ENCODE measurements at regions not wholly inside any gene's neighbourhood (a gene's known extent, or its start where the extent isn't known, plus 50 kb on each side); places are given as distances from the start of the nearest gene placed in this dataset.

GRCh38 chr3:124419303-124419702 is 310.9 kb upstream of the UMPS start:
- no peak overlapping the region for H3K4me3 Mint-ChIP-seq
- intact Hi-C loops (cut with micrococcal nuclease), result no loop called here
- no peaks in the 10 kb centered on the region for H3K4me1 Mint-ChIP-seq
- no peak overlapping the region for H3K27ac Mint-ChIP-seq
- DNase-seq, result no peak
- peaks cover 10% of the 10 kb centered on the region for H3K27me3 Mint-ChIP-seq
- H3K9me3 Mint-ChIP-seq, result no peaks in the 10 kb centered on the region
- H3K36me3 Mint-ChIP-seq (ENCODE audit: low read depth), result no peaks in the 10 kb centered on the region

- Mint-ChIP-seq H3K4me1 (no peaks in the 10 kb centered on the region), H3K9me3 (no peaks in the 10 kb centered on the region), H3K36me3 (ENCODE audit: low read depth) (no peaks in the 10 kb centered on the region), H3K27ac (no peak overlapping the region), H3K27me3 (peaks cover 10% of the 10 kb centered on the region), H3K4me3 (no peak overlapping the region)
- intact Hi-C loops (cut with micrococcal nuclease), result no loop called here
- no peak for DNase-seq
Observed at GRCh38 chr3:124420392-124420791, 309.9 kb upstream of the UMPS start.

GRCh38 chr3:124422805-124423204 is 307.4 kb upstream of the UMPS start:
- intact Hi-C loops (cut with micrococcal nuclease), result no loop called here
- H3K27ac Mint-ChIP-seq, result no peak overlapping the region
- no peak overlapping the region for H3K4me3 Mint-ChIP-seq

GRCh38 chr3:124424396-124424795 is 305.9 kb upstream of the UMPS start:
- H3K4me3 Mint-ChIP-seq, result no peak overlapping the region
- no peak overlapping the region for H3K27ac Mint-ChIP-seq
- no peaks in the 10 kb centered on the region for H3K9me3 Mint-ChIP-seq
- H3K4me1 Mint-ChIP-seq, result no peaks in the 10 kb centered on the region
- DNase-seq, result no peak
- H3K27me3 Mint-ChIP-seq, result peaks cover 6% of the 10 kb centered on the region
- intact Hi-C loops (cut with micrococcal nuclease), result no loop called here
- no peaks in the 10 kb centered on the region for H3K36me3 Mint-ChIP-seq (ENCODE audit: low read depth)

More at GRCh38 chr3:124422805-124423204, 307.4 kb upstream of the UMPS start:
- H3K9me3 Mint-ChIP-seq, result no peaks in the 10 kb centered on the region
- DNase-seq, result no peak
- H3K36me3 Mint-ChIP-seq (ENCODE audit: low read depth), result no peaks in the 10 kb centered on the region
- peaks cover 9% of the 10 kb centered on the region for H3K27me3 Mint-ChIP-seq
- no peaks in the 10 kb centered on the region for H3K4me1 Mint-ChIP-seq

- H3K27me3 Mint-ChIP-seq, result no peaks in the 10 kb centered on the region
- H3K4me1 Mint-ChIP-seq, result no peaks in the 10 kb centered on the region
- no peaks in the 10 kb centered on the region for H3K36me3 Mint-ChIP-seq (ENCODE audit: low read depth)
- H3K27ac Mint-ChIP-seq, result no peak overlapping the region
- no peaks in the 10 kb centered on the region for H3K9me3 Mint-ChIP-seq
- intact Hi-C loops (cut with micrococcal nuclease), result no loop called here
- DNase-seq, result no peak
- no peak overlapping the region for H3K4me3 Mint-ChIP-seq
Observed at GRCh38 chr3:124425972-124426371, 304.3 kb upstream of the UMPS start.

- Mint-ChIP-seq H3K4me3 (no peak overlapping the region), H3K27me3 (no peaks in the 10 kb centered on the region), H3K9me3 (no peaks in the 10 kb centered on the region), H3K27ac (no peak overlapping the region), H3K4me1 (no peaks in the 10 kb centered on the region), H3K36me3 (ENCODE audit: low read depth) (no peaks in the 10 kb centered on the region)
- DNase-seq, result no peak
- intact Hi-C loops (cut with micrococcal nuclease), result no loop called here
Observed at GRCh38 chr3:124428372-124429128, 301.7 kb upstream of the UMPS start.

GRCh38 chr3:124429129-124429815 is 301.0 kb upstream of the UMPS start:
- no peaks in the 10 kb centered on the region for H3K9me3 Mint-ChIP-seq
- no peak overlapping the region for H3K4me3 Mint-ChIP-seq
- no peaks in the 10 kb centered on the region for H3K27me3 Mint-ChIP-seq
- H3K4me1 Mint-ChIP-seq, result no peaks in the 10 kb centered on the region
- no peaks in the 10 kb centered on the region for H3K36me3 Mint-ChIP-seq (ENCODE audit: low read depth)
- no peak for DNase-seq
- intact Hi-C loops (cut with micrococcal nuclease), result no loop called here
- H3K27ac Mint-ChIP-seq, result no peak overlapping the region

GRCh38 chr3:124431331-124431994 is 298.8 kb upstream of the UMPS start:
- no peak for DNase-seq
- Mint-ChIP-seq H3K27ac (no peak overlapping the region), H3K4me1 (no peaks in the 10 kb centered on the region), H3K27me3 (no peaks in the 10 kb centered on the region), H3K36me3 (ENCODE audit: low read depth) (no peaks in the 10 kb centered on the region), H3K9me3 (no peaks in the 10 kb centered on the region), H3K4me3 (no peak overlapping the region)
- intact Hi-C loops (cut with micrococcal nuclease), result no loop called here

GRCh38 chr3:124434176-124434575 is 296.1 kb upstream of the UMPS start:
- H3K27me3 Mint-ChIP-seq, result peaks cover 2% of the 10 kb centered on the region
- no peak for DNase-seq
- no peak overlapping the region for H3K4me3 Mint-ChIP-seq
- H3K4me1 Mint-ChIP-seq, result no peaks in the 10 kb centered on the region
- no peak overlapping the region for H3K27ac Mint-ChIP-seq
- no peaks in the 10 kb centered on the region for H3K9me3 Mint-ChIP-seq
- H3K36me3 Mint-ChIP-seq (ENCODE audit: low read depth), result no peaks in the 10 kb centered on the region
- intact Hi-C loops (cut with micrococcal nuclease), result no loop called here

GRCh38 chr3:124435467-124435866 is 294.8 kb upstream of the UMPS start:
- no peaks in the 10 kb centered on the region for H3K4me1 Mint-ChIP-seq
- peaks cover 2% of the 10 kb centered on the region for H3K27me3 Mint-ChIP-seq
- DNase-seq, result no peak
- H3K27ac Mint-ChIP-seq, result no peak overlapping the region
- intact Hi-C loops (cut with micrococcal nuclease), result no loop called here
- no peaks in the 10 kb centered on the region for H3K36me3 Mint-ChIP-seq (ENCODE audit: low read depth)
- no peaks in the 10 kb centered on the region for H3K9me3 Mint-ChIP-seq
- no peak overlapping the region for H3K4me3 Mint-ChIP-seq

GRCh38 chr3:124438813-124439212 is 291.4 kb upstream of the UMPS start:
- Mint-ChIP-seq H3K4me3 (no peak overlapping the region), H3K9me3 (no peaks in the 10 kb centered on the region), H3K36me3 (ENCODE audit: low read depth) (no peaks in the 10 kb centered on the region), H3K27me3 (peaks cover 2% of the 10 kb centered on the region), H3K4me1 (no peaks in the 10 kb centered on the region), H3K27ac (no peak overlapping the region)
- intact Hi-C loops (cut with micrococcal nuclease), result no loop called here
- no peak for DNase-seq

GRCh38 chr3:124439603-124440002 is 290.6 kb upstream of the UMPS start:
- Mint-ChIP-seq H3K27ac (no peak overlapping the region), H3K36me3 (ENCODE audit: low read depth) (no peaks in the 10 kb centered on the region), H3K27me3 (peaks cover 2% of the 10 kb centered on the region), H3K4me1 (no peaks in the 10 kb centered on the region), H3K9me3 (no peaks in the 10 kb centered on the region), H3K4me3 (no peak overlapping the region)
- DNase-seq, result no peak
- intact Hi-C loops (cut with micrococcal nuclease), result no loop called here

GRCh38 chr3:124441766-124442165 is 288.5 kb upstream of the UMPS start:
- intact Hi-C loops (cut with micrococcal nuclease), result no loop called here
- Mint-ChIP-seq H3K36me3 (ENCODE audit: low read depth) (no peaks in the 10 kb centered on the region), H3K9me3 (no peaks in the 10 kb centered on the region), H3K27me3 (peaks cover 2% of the 10 kb centered on the region), H3K4me3 (no peak overlapping the region), H3K4me1 (no peaks in the 10 kb centered on the region), H3K27ac (no peak overlapping the region)
- DNase-seq, result no peak

- intact Hi-C loops (cut with micrococcal nuclease), result no loop called here
- H3K4me3 Mint-ChIP-seq, result no peak overlapping the region
- no peaks in the 10 kb centered on the region for H3K36me3 Mint-ChIP-seq (ENCODE audit: low read depth)
- no peaks in the 10 kb centered on the region for H3K9me3 Mint-ChIP-seq
- no peak overlapping the region for H3K27ac Mint-ChIP-seq
- no peak for DNase-seq
- peaks cover 2% of the 10 kb centered on the region for H3K27me3 Mint-ChIP-seq
- no peaks in the 10 kb centered on the region for H3K4me1 Mint-ChIP-seq
Observed at GRCh38 chr3:124442463-124442862, 287.8 kb upstream of the UMPS start.

Measured in activated CD4-positive, alpha-beta T cell treated with anti-CD3 and anti-CD28 coated beads, Interleukin-2, amount 10 ng/mL, durations not matched to agents 24 days and 14 days (primary cell).